ENCODE measurements at regions not wholly inside any gene's neighbourhood (a gene's known extent, or its start where the extent isn't known, plus 50 kb on each side); places are given as distances from the start of the nearest gene placed in this dataset.
"Not testable (repeated sequence)": the region's sequence is repeated elsewhere in the genome, so short reads cannot be mapped to it uniquely, and the experiment has no call there.

DNA sequence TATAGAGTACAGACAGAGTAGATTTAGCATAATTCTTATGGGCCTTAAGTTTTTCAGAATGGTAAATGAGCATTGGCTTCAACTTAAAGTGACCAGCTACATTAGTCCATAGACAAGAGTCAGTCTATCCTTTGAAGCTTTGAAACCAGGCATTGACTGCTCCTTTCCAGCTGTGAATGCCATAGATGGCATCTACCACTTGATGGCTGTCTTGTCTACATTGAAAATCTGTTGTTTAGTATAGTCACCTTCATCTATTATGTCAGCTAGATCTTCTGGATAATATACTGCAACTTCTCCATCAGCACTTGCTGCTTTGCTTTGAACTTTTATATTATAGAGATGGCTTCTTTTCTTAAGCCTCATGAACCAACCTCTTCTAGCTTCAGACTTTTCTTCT, 146.1 kb upstream of the FOLH1 start:
- H3K4me3 ChIP-seq (ENCODE audit: low read depth, low read length); H3K4me1 ChIP-seq (ENCODE audit: control insufficient read depth, insufficient read depth, low read length); POLR2A ChIA-PET; CTCF ChIA-PET; H3K27ac ChIP-seq (ENCODE audit: extremely low read depth, low read depth, low read length); H3K9me3 ChIP-seq (ENCODE audit: control insufficient read depth, insufficient read depth, low read depth, low read length); H3K36me3 ChIP-seq (ENCODE audit: control insufficient read depth in 2 of 2, insufficient read depth in 1 of 2, low read length in 2 of 2): not testable (repeated sequence)

DNA sequence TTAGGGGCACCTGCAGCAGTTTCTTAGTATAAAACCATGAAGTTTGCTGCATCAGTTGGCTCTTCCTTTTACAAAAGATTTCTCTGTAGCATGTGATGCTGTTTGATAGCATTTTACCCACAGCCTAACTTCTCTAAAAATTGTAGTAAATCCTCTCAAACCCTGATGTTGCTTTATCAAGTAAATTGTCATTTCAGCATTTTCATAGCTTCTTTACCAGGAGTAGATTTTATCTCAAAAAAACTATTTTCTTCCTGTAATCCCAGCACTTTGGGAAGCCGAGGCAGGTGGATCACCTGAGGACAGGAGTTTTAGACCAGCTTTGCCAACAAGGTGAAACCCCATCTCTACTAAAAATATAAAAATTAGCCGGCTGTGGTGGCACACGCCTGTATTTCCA, 144.5 kb upstream of the FOLH1 start:
- CTCF ChIA-PET = not testable (repeated sequence)

DNA sequence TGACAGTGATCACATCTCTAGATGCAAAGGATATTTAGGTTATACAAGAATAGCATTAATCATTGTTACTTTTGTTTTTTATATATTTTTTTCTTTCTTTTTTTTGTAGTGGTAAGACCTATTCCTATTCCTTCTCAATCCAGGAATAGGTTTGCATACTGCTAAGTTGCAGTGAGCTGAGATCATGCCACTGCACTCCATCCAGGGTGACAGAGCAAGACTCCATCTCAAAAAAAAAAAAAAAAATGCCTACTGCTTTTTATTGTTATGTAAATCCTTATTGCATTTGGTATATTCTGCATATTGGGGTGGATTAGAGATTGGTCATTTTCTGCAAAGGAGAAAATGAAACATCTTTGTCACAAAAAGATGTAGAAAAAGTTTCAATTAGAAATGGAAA, 138.2 kb upstream of the FOLH1 start:
- POLR2A ChIA-PET; H3K27ac ChIP-seq (ENCODE audit: extremely low read depth, low read depth, low read length); H3K4me3 ChIP-seq (ENCODE audit: low read depth, low read length); H3K36me3 ChIP-seq (ENCODE audit: control insufficient read depth in 2 of 2, insufficient read depth in 1 of 2, low read length in 2 of 2); H3K9me3 ChIP-seq (ENCODE audit: control insufficient read depth, insufficient read depth, low read depth, low read length); H3K4me1 ChIP-seq (ENCODE audit: control insufficient read depth, insufficient read depth, low read length): not testable (repeated sequence)
- CTCF ChIA-PET = interaction anchor here (0.6 to 0.8 kb wide), 2 partner anchors 15 to 45 kb away, joined by 4 to 5 read pairs; no protein-coding TSS in a partner anchor

More for the DNA sequence above, 144.5 kb upstream of the FOLH1 start:
- H3K4me1 ChIP-seq (ENCODE audit: control insufficient read depth, insufficient read depth, low read length); H3K4me3 ChIP-seq (ENCODE audit: low read depth, low read length); H3K9me3 ChIP-seq (ENCODE audit: control insufficient read depth, insufficient read depth, low read depth, low read length); H3K27ac ChIP-seq (ENCODE audit: extremely low read depth, low read depth, low read length); POLR2A ChIA-PET; H3K36me3 ChIP-seq (ENCODE audit: control insufficient read depth in 2 of 2, insufficient read depth in 1 of 2, low read length in 2 of 2): not testable (repeated sequence)

GRCh38 chr11:49328485-49329186, 120.2 kb upstream of the FOLH1 start:
- H3K9me3 ChIP-seq (ENCODE audit: control insufficient read depth, insufficient read depth, low read depth, low read length); H3K4me3 ChIP-seq (ENCODE audit: low read depth, low read length); H3K4me1 ChIP-seq (ENCODE audit: control insufficient read depth, insufficient read depth, low read length); H3K36me3 ChIP-seq (ENCODE audit: control insufficient read depth in 2 of 2, insufficient read depth in 1 of 2, low read length in 2 of 2); POLR2A ChIA-PET; CTCF ChIA-PET; H3K27ac ChIP-seq (ENCODE audit: extremely low read depth, low read depth, low read length): not testable (repeated sequence)

DNA sequence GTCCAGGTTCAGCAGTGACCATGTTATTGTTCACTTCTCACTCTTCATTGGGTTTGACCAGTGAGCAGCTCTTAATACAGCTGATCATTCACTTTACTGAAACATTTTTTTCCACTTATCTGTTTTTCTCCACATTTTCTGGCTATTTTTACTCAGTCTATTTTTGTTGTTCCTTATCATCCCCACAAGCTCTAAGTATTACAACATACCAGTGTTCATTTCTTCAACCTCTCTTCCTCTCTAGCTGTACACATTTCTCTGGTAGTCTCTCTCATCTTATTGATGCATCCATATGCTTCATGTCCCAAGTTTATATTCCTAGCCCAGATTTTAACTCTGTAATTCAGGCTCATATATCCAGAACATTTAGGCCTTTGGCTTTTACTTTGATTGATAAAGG, 119.4 kb upstream of the FOLH1 start:
- H3K4me1 ChIP-seq (ENCODE audit: control insufficient read depth, insufficient read depth, low read length); POLR2A ChIA-PET; CTCF ChIA-PET; H3K36me3 ChIP-seq (ENCODE audit: control insufficient read depth in 2 of 2, insufficient read depth in 1 of 2, low read length in 2 of 2); H3K9me3 ChIP-seq (ENCODE audit: control insufficient read depth, insufficient read depth, low read depth, low read length); H3K27ac ChIP-seq (ENCODE audit: extremely low read depth, low read depth, low read length); H3K4me3 ChIP-seq (ENCODE audit: low read depth, low read length): not testable (repeated sequence)

DNA sequence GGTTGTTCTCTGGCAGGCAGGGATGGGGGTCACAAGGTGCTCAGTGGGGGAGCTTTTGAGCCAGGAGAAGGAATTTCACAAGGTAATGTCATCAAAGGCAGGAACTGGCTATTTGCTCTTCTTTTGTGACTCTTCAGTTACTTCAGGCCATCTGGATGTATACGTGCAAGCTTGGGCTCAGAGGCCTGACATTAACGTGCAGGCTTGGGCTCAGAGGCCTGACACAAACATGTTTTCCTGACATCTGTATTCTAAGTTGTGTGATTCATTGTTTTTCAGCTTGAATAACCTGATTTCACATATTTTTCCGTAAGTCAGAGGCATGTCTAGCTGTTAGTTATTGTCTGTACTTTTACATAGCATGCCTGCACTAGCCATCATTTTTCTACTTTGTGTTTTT, 118.2 kb upstream of the FOLH1 start:
- CTCF ChIA-PET = interaction anchor here (0.7 kb wide), 1 partner anchor 97 kb away, joined by 3 read pairs; no protein-coding TSS in a partner anchor
- H3K9me3 ChIP-seq (ENCODE audit: control insufficient read depth, insufficient read depth, low read depth, low read length); H3K4me3 ChIP-seq (ENCODE audit: low read depth, low read length); H3K27ac ChIP-seq (ENCODE audit: extremely low read depth, low read depth, low read length); H3K36me3 ChIP-seq (ENCODE audit: control insufficient read depth in 2 of 2, insufficient read depth in 1 of 2, low read length in 2 of 2); H3K4me1 ChIP-seq (ENCODE audit: control insufficient read depth, insufficient read depth, low read length); POLR2A ChIA-PET: not testable (repeated sequence)

DNA sequence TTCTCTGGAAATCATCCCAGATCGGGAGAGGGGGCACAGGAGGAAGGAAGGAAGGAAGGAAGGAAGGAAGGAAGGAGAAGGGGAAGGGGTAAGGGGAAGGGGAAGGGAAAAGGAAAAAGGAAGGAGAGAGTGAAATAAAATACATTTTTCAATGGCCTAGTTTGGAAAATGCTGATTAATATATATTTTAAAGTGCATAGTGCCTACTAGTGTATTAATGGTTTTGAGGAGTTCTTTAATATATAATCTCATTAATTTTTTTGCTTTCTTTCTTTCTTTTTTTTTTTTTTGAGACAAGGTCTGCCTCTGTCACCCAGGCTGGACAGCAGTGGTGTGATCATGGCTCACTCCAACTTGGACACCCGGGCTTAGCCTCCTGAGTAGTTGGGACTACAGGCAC, 107.8 kb upstream of the FOLH1 start:
- H3K27ac ChIP-seq (ENCODE audit: extremely low read depth, low read depth, low read length) = no peak overlapping the region
- CTCF ChIA-PET = no interaction called here
- POLR2A ChIA-PET = no interaction called here
- no peaks in the 10 kb centered on the region for H3K36me3 ChIP-seq (ENCODE audit: control insufficient read depth in 2 of 2, insufficient read depth in 1 of 2, low read length in 2 of 2)
- no peaks in the 10 kb centered on the region for H3K4me1 ChIP-seq (ENCODE audit: control insufficient read depth, insufficient read depth, low read length)
- no peak overlapping the region for H3K4me3 ChIP-seq (ENCODE audit: low read depth, low read length)
- TF ChIP-seq MYNN (tag by site-specific recombination; IDR thresholded peaks at IDR 0.05; ENCODE audit: borderline replicate concordance) (no peak), ZNF785 (tag by site-specific recombination; IDR thresholded peaks at IDR 0.05) (no peak)
- no peaks in the 10 kb centered on the region for H3K9me3 ChIP-seq (ENCODE audit: control insufficient read depth, insufficient read depth, low read depth, low read length)

DNA sequence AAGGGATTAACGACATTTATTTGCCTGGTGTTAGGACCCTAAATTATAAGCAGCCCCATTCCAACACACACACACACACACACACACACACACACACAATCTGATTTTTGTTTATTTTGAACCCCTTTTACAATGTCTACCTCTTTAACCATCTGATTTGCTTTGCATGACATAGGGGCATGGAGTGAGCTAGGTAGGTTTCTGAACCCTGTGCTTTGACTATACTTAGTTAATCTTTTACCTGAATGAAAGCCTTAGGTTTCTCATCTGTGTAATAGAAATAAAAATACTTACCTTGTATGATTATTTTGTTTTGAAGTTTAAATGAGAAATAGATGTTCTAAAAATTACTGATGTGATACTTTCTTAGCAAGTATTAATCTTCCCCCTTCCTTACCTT, 94.7 kb upstream of the FOLH1 start:
- no peak overlapping the region for H3K27ac ChIP-seq (ENCODE audit: extremely low read depth, low read depth, low read length)
- ChIA-PET CTCF (no interaction called here), POLR2A (no interaction called here)
- TF ChIP-seq HOXA7 (CRISPR knock-in tag; IDR thresholded peaks at IDR 0.05; ENCODE audit: borderline replicate concordance) (no peak), INSM2 (tag by site-specific recombination; IDR thresholded peaks at IDR 0.05) (no peak), YY1 (tag by site-specific recombination; IDR thresholded peaks at IDR 0.05) (no peak), ZNF658 (tag by site-specific recombination; IDR thresholded peaks at IDR 0.05) (no peak)
- no peaks in the 10 kb centered on the region for H3K9me3 ChIP-seq (ENCODE audit: control insufficient read depth, insufficient read depth, low read depth, low read length)
- H3K4me1 ChIP-seq (ENCODE audit: control insufficient read depth, insufficient read depth, low read length) = no peaks in the 10 kb centered on the region
- no peak overlapping the region for H3K4me3 ChIP-seq (ENCODE audit: low read depth, low read length)
- H3K36me3 ChIP-seq (ENCODE audit: control insufficient read depth in 2 of 2, insufficient read depth in 1 of 2, low read length in 2 of 2) = no peaks in the 10 kb centered on the region

All from HEK293 (cell line).